ENCODE measurements at regions not wholly inside any gene's neighbourhood (a gene's known extent, or its start where the extent isn't known, plus 50 kb on each side); places are given as distances from the start of the nearest gene placed in this dataset.

- TF ChIP-seq POLR2A (IDR thresholded peaks at IDR 0.05) = no peak
- TF ChIP-seq, protein P1, sequence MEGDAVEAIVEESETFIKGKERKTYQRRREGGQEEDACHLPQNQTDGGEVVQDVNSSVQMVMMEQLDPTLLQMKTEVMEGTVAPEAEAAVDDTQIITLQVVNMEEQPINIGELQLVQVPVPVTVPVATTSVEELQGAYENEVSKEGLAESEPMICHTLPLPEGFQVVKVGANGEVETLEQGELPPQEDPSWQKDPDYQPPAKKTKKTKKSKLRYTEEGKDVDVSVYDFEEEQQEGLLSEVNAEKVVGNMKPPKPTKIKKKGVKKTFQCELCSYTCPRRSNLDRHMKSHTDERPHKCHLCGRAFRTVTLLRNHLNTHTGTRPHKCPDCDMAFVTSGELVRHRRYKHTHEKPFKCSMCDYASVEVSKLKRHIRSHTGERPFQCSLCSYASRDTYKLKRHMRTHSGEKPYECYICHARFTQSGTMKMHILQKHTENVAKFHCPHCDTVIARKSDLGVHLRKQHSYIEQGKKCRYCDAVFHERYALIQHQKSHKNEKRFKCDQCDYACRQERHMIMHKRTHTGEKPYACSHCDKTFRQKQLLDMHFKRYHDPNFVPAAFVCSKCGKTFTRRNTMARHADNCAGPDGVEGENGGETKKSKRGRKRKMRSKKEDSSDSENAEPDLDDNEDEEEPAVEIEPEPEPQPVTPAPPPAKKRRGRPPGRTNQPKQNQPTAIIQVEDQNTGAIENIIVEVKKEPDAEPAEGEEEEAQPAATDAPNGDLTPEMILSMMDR (IDR thresholded peaks at IDR 0.05) = no peak
These were observed 162.1 kb upstream of the RNF32 start for GRCh38 chr7:156478486-156478885.
